IPS-18a (cell line): ENCODE measurements at regions not wholly inside any gene's neighbourhood (a gene's known extent, or its start where the extent isn't known, plus 50 kb on each side); places are given as distances from the start of the nearest gene placed in this dataset.

Source experiments
- H3K27ac ChIP-seq: one replicate; pipeline ENCODE4 v1.5.1; 2013; ENCODE audit warnings: low read length
- H3K27me3 ChIP-seq: one replicate; pipeline ENCODE4 v1.6.1; 2013; ENCODE audit warnings: mild to moderate bottlenecking, low read length; ENCODE audit not compliant: control insufficient read depth, insufficient read depth
- H3K36me3 ChIP-seq: one replicate; pipeline ENCODE4 v1.6.1; 2013; ENCODE audit warnings: low read depth, low read length; ENCODE audit not compliant: control insufficient read depth
- H3K4me1 ChIP-seq: one replicate; pipeline ENCODE4 v1.6.1; 2013; ENCODE audit warnings: low read depth, low read length; ENCODE audit not compliant: control insufficient read depth
- H3K4me3 ChIP-seq: one replicate; pipeline ENCODE4 v1.5.1; 2013; ENCODE audit warnings: low read length
- H3K9ac ChIP-seq: one replicate; pipeline ENCODE4 v1.6.1; 2013; ENCODE audit warnings: mild to moderate bottlenecking, low read length, moderate library complexity
- H3K9me3 ChIP-seq: one replicate; pipeline ENCODE4 v1.6.1; 2013; ENCODE audit warnings: low read depth, low read length; ENCODE audit not compliant: control insufficient read depth

DNA sequence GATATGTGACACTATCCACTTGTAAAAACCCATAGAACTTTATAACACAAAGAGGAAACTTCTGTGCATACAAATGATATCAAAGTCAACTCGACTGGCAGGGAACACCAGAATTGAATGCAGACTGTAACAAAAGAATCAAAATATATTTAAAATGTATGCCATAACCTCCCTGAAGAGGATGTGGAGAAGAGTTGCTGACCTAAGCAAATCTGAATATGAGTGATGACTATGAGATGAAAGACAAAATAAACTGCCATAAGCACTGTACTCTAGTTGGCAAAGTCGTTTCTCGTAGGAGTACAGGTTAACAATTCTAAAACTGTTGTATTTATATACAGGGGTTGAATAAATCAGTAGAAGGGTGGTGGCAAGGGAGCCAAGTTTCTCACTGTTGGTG is 482.1 kb downstream of the OCA2 start:
- H3K4me3 ChIP-seq: no peak overlapping the region
- no peaks in the 10 kb centered on the region for H3K4me1 ChIP-seq
- no peaks in the 10 kb centered on the region for H3K9me3 ChIP-seq
- H3K9ac ChIP-seq: no peak overlapping the region
- H3K27me3 ChIP-seq: no peaks in the 10 kb centered on the region
- no peaks in the 10 kb centered on the region for H3K36me3 ChIP-seq
- H3K27ac ChIP-seq: no peak overlapping the region

DNA sequence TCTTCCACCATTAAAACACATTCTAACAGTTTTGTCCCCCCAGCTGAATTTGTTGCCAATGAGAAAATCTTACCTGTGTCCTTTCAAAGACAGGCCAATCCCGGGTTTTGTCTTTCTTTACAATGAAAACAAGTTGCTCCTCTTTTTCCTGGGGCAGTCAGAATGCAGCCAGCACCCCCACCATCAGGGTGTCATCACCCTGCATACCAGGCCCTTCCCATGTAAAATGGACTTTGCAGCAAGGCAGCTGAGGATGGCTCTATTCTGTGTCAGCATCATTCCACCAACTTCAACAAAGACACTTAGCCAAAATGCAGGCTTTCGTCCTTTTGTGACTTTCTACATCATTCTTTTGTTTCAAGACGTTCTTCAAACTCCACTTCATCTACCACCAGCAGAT is 490.9 kb downstream of the OCA2 start:
- Histone ChIP-seq H3K27me3 (no peaks in the 10 kb centered on the region), H3K4me3 (no peak overlapping the region), H3K9ac (no peak overlapping the region), H3K36me3 (no peaks in the 10 kb centered on the region), H3K27ac (no peak overlapping the region), H3K9me3 (no peaks in the 10 kb centered on the region), H3K4me1 (no peaks in the 10 kb centered on the region)

DNA sequence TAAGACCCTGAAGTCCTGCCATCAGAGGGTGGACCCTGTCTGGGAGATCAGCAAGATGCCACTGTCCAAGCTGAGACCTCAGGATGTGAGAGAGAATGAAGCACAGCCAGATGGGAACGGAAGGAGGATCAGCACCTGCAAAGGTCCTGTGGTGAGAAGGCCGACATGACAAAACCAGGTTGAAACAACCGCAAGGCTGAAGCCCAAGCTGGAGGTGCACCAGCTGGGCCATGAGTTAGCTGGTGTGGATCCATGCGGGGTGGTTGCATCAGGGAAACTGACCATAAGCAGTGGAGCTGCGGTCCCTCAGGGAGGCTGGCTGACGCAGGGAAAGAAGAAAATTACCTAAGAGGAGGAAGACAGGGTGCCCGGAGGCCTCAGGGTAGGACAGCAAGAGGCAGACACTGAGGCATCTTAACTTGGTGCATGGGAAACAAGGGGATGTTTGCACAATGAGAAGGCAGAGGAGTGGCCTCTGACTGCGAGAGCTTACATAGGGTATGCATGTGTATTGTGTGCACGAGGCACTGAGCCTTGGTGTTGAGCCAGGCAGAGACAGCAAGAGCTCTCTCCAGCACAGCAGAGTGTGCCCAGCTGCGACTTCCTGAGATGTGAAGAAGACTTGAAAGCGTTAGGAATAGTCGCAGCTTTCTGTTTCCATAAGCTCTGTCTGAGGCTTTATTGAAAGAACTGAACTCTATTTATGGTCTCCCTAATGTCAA is 497.7 kb downstream of the OCA2 start:
- Histone ChIP-seq H3K9ac (no peak overlapping the region), H3K4me1 (peaks cover 5% of the 10 kb centered on the region), H3K4me3 (no peak overlapping the region), H3K27me3 (no peaks in the 10 kb centered on the region), H3K36me3 (no peaks in the 10 kb centered on the region), H3K9me3 (no peaks in the 10 kb centered on the region), H3K27ac (no peak overlapping the region)

- H3K9ac ChIP-seq: no peak overlapping the region
- H3K27me3 ChIP-seq: no peaks in the 10 kb centered on the region
- H3K4me3 ChIP-seq: no peak overlapping the region
- H3K36me3 ChIP-seq: no peaks in the 10 kb centered on the region
- peaks cover 5% of the 10 kb centered on the region for H3K4me1 ChIP-seq
- no peaks in the 10 kb centered on the region for H3K9me3 ChIP-seq
- no peak overlapping the region for H3K27ac ChIP-seq
These were observed 500.1 kb downstream of the OCA2 start for GRCh38 chr15:27599034-27599433.

DNA sequence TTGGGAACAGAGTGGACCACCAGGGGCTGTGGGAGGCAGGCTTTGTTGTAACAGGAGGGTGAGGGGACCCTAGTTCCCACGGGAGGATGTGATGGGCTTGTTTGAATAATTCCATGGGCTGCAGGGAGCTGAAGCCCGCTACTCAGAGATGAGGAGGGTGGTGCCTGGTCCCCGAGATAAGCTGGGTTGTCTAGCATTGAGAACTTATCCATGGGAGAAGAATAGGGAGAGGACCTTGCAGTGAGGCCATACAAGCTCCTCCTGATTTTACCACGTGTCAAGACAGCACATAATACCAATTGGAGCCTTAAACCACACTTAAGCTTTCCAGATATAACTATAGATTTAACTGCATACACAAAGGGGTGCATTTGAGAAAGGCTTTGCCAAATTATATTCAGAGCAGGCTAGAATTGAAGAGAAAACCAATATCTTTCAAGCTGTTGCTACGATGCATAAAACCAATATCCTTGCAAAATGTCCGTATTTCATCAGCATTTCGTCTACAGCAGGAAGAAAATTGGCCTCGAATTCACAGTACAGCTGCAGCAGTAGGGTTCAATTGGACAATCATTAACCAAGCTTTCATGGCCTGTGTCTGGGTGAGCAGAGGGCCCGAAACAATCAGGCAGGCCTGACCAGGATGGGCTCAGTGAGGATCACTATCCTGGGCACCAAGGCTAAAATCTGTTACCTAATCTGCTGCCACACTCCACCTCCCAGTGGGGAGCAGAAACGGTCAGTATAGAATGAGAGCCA is 500.7 kb downstream of the OCA2 start:
- H3K27me3 ChIP-seq: no peaks in the 10 kb centered on the region
- H3K9ac ChIP-seq: no peak overlapping the region
- no peaks in the 10 kb centered on the region for H3K36me3 ChIP-seq
- no peak overlapping the region for H3K27ac ChIP-seq
- H3K9me3 ChIP-seq: no peaks in the 10 kb centered on the region
- peaks cover 5% of the 10 kb centered on the region for H3K4me1 ChIP-seq
- H3K4me3 ChIP-seq: no peak overlapping the region

DNA sequence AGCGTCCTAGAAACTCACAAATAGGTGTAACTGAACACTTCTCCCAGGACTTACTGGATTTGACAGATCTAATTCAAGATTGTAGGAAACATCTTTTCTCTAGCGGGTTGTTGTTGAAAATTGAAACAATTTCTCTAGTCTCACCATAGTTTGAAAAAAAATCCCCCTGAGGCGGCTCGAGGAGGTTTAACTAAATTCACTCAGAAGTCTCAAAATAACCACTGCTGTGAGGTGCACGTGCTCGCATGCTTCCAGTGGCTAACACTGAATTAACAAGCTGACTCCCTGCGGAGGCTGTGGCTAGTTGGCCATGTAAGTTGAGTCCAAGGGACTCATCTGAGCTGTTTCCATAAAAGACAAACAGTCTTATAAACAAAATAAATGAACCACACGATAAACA is 503.9 kb downstream of the OCA2 start:
- Histone ChIP-seq H3K27ac (no peak overlapping the region), H3K9ac (no peak overlapping the region), H3K4me3 (no peak overlapping the region), H3K4me1 (no peaks in the 10 kb centered on the region), H3K9me3 (no peaks in the 10 kb centered on the region), H3K36me3 (no peaks in the 10 kb centered on the region), H3K27me3 (no peaks in the 10 kb centered on the region)

DNA sequence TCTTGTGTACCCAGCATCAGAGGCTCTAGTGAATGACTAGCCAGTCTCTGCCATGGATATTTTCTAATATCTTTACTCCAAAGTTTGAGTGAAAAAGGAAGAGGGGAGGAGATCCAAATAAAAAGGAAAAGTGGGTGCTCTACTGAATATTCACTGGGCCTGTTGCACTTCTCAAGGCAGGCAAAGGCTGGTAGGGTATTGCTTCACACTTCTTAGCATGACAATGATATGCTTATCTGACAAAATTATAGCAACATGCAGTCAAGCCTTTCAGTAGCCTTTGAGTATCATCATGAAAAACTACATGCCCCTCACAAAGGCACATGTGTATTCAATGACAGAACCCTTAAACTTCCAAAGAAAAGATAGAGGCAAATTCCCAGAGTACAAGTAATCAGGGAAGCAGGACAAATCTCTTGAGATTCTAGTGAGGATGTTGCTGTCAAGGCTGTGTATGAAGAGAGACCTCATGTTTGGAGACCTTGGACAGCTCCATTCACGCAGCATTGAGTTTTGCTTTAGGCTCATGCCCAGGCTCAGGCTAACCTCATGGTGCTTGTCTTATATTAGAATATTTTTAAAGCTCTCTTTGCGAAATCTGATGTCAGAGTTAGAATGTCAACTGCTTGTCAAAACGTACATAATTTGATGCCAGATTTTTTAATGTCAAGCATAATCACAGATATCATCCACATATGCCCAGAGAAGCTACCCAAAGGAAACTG is 506.9 kb downstream of the OCA2 start:
- H3K36me3 ChIP-seq: no peaks in the 10 kb centered on the region
- no peaks in the 10 kb centered on the region for H3K27me3 ChIP-seq
- no peak overlapping the region for H3K9ac ChIP-seq
- H3K4me3 ChIP-seq: no peak overlapping the region
- H3K9me3 ChIP-seq: no peaks in the 10 kb centered on the region
- H3K27ac ChIP-seq: no peak overlapping the region
- H3K4me1 ChIP-seq: no peaks in the 10 kb centered on the region
